ENCODE measurements at regions not wholly inside any gene's neighbourhood (a gene's known extent, or its start where the extent isn't known, plus 50 kb on each side); places are given as distances from the start of the nearest gene placed in this dataset.

- TF ChIP-seq E2F4 (IDR thresholded peaks at IDR 0.05; ENCODE audit: low read depth, low read length) (no peak), KLF5 (IDR thresholded peaks at IDR 0.05; ENCODE audit: partially characterized antibody) (no peak), PKNOX1 (IDR thresholded peaks at IDR 0.05) (no peak), CTCF (IDR thresholded peaks at IDR 0.05 in 2 of 3, conservative IDR thresholded peaks at IDR 0.05 in 1 of 3; ENCODE audit: control insufficient read depth in 2 of 3, extremely low read depth in 1 of 3, insufficient read depth in 1 of 3, low read depth in 3 of 3, low read length in 3 of 3) (no peak), EED (IDR thresholded peaks at IDR 0.05; ENCODE audit: low read depth) (no peak), SIX5 (IDR thresholded peaks at IDR 0.05; ENCODE audit: low read depth, low read length, severe bottlenecking) (no peak)
Observed at GRCh38 chr6:1222728-1223595, 88.9 kb upstream of the FOXQ1 start (continued).

GRCh38 chr6:1217396-1217795 lies 94.5 kb upstream of the FOXQ1 start:
- ATAC-seq (no peak), FAIRE-seq (no peak), DNase-seq (ENCODE audit: low read depth, low spot score) (no peak)
- Histone ChIP-seq H3K79me2 (ENCODE audit: control insufficient read depth, insufficient read depth, low read length) (no peaks in the 10 kb centered on the region), H3K4me2 (ENCODE audit: control insufficient read depth, insufficient read depth) (no peak overlapping the region), H3K27me3 (replicated peaks in 1 of 2; ENCODE audit: control insufficient read depth in 2 of 2, insufficient read depth in 2 of 2, low read length in 1 of 2) (peaks cover 0 to 3% of the 10 kb centered on the region in 2 experiments; a peak in 3 of 4 replicates), H3K9me3 (replicated peaks; ENCODE audit: control insufficient read depth, insufficient read depth, low read length) (no peaks in the 10 kb centered on the region), H3K9ac (ENCODE audit: control insufficient read depth, insufficient read depth, low read length) (no peak overlapping the region), H2AFZ (ENCODE audit: control insufficient read depth, low read depth, low read length) (no peak overlapping the region), H4K20me1 (ENCODE audit: control insufficient read depth, insufficient read depth) (no peaks in the 10 kb centered on the region), H3K27ac (ENCODE audit: control insufficient read depth, insufficient read depth) (no peak overlapping the region), H3K4me1 (ENCODE audit: control insufficient read depth, insufficient read depth, low read length) (no peaks in the 10 kb centered on the region), H3K36me3 (ENCODE audit: control insufficient read depth in 2 of 2, insufficient read depth in 2 of 2, low read length in 1 of 2) (no peaks in the 10 kb centered on the region), H3K4me3 (no peak overlapping the region)
- TF ChIP-seq EP300 (IDR thresholded peaks at IDR 0.05; ENCODE audit: borderline replicate concordance in 1 of 2, control insufficient read depth in 1 of 2, low read depth in 2 of 2, low read length in 2 of 2): no peak
- TF ChIP-seq YBX1 (IDR thresholded peaks at IDR 0.05): no peak
- TF ChIP-seq ZBTB33 (IDR thresholded peaks at IDR 0.05): no peak
- no peak for TF ChIP-seq MYC (IDR thresholded peaks at IDR 0.05; ENCODE audit: insufficient read depth, insufficient read length, insufficient replicate concordance, low read length, severe bottlenecking)
- TF ChIP-seq HDGF (IDR thresholded peaks at IDR 0.05): no peak
- TF ChIP-seq TCF12 (IDR thresholded peaks at IDR 0.05; ENCODE audit: low read depth, low read length): no peak
- no peak for TF ChIP-seq TAF1 (IDR thresholded peaks at IDR 0.05; ENCODE audit: borderline replicate concordance, low read depth, low read length)
- TF ChIP-seq CBX3 (IDR thresholded peaks at IDR 0.05; ENCODE audit: borderline replicate concordance, low read depth): no peak
- TF ChIP-seq CHD4 (IDR thresholded peaks at IDR 0.05): no peak
- TF ChIP-seq ZSCAN29 (IDR thresholded peaks at IDR 0.05): no peak
- TF ChIP-seq KLF5 (IDR thresholded peaks at IDR 0.05; ENCODE audit: partially characterized antibody): no peak
- intact Hi-C loops (cut with micrococcal nuclease; ENCODE audit: unreplicated experiment): no loop called here
- BruUV-seq (replicated peaks): no TSS peak
- ChIA-PET CTCF (no interaction called here), SMC1A (ENCODE audit: uncharacterized antibody, unreplicated experiment) (no interaction called here), POLR2A (no interaction called here), RAD21 (ENCODE audit: unreplicated experiment) (no interaction called here)
- 58% methylated on average over 5 of the region's 5 CpGs for WGBS (ENCODE audit: insufficient coverage, insufficient replicate concordance, low lambda C conversion rate, missing lambda C conversion rate)
- in situ Hi-C loops (cut with MboI): no loop called here

Data from GM12878 (cell line).